HepG2 (cell line): ENCODE measurements at regions not wholly inside any gene's neighbourhood (a gene's known extent, or its start where the extent isn't known, plus 50 kb on each side); places are given as distances from the start of the nearest gene placed in this dataset.

Experiments
- ATAC-seq: fragments of 200-7000 bp; cut with Tn5 transposase; 3 replicates; pipeline ENCODE4 v1.9.1; 2020; ENCODE audit warnings: mild to moderate bottlenecking, moderate library complexity
- BruUV-seq: library from RNA; stranded (reverse); fragments of 400-500 nt; replicated peaks from 2 replicates; lab custom pipeline; 2021; lab: Mats Ljungman, UMichigan
- CTCF ChIA-PET: fragments of 300-600 bp; formaldehyde crosslinking; extraction: SDS; loops from one replicate; lab custom pipeline; 2021; ENCODE audit warnings: low total read pairs, inconsistent platforms, low intra/inter-chr PET ratio; lab: Yijun Ruan, JAX
- POLR2A ChIA-PET: fragments of 350-600 bp; sonication (Branson Sonifier 250); formaldehyde crosslinking; loops from one replicate; lab custom pipeline; 2020; ENCODE audit warnings: antibody characterized with exemption, inconsistent platforms; lab: Yijun Ruan, JAX
- DNase-seq: peaks from one replicate; pipeline ENCODE4 v3.0.0-alpha.2; 2015; ENCODE audit warnings: low spot score
- FAIRE-seq: peaks from 3 replicates; lab custom pipeline; 2011; peaks lifted over from hg19 to GRCh38; lab: Jason Lieb, UNC
- H2AFZ ChIP-seq: one replicate; pipeline ENCODE4 v1.6.1; 2011; ENCODE audit warnings: low read length, inconsistent platforms
- H3K27ac ChIP-seq: fragments of 300-600 bp; 3 replicates; pipeline ENCODE4 v1.8.0; 2011; ENCODE audit warnings: mixed run types, mild to moderate bottlenecking, mixed read lengths, low read length, inconsistent platforms; ENCODE audit not compliant: insufficient read depth; ENCODE audit errors: extremely low read length
- H3K27me3 ChIP-seq, 2 experiments: fragments of 200-600 bp in 1 of 2; 2 replicates in 1 of 2; 3 replicates in 1 of 2; pipeline versions ENCODE4 v1.6.0 to v1.8.0; 2011; ENCODE audit warnings: low read length in 2 of 2, mild to moderate bottlenecking in 2 of 2, moderate library complexity in 2 of 2, inconsistent platforms in 1 of 2; ENCODE audit not compliant: insufficient read depth in 2 of 2, control insufficient read depth in 1 of 2
- H3K36me3 ChIP-seq, 2 experiments: fragments of 200-600 bp in 1 of 2; replicated peaks in 1 of 2; 2 replicates in 1 of 2; 3 replicates in 1 of 2; pipeline versions ENCODE4 v1.5.1 to v1.8.0; 2011; ENCODE audit warnings: low read length in 2 of 2, inconsistent platforms in 1 of 2; ENCODE audit not compliant: insufficient read depth in 2 of 2, control insufficient read depth in 1 of 2
- H3K4me1 ChIP-seq: 2 replicates; pipeline ENCODE4 v1.5.1; 2012; ENCODE audit warnings: low read length, inconsistent platforms; ENCODE audit not compliant: insufficient read depth
- H3K4me2 ChIP-seq: 2 replicates; pipeline ENCODE4 v1.6.0; 2011; ENCODE audit warnings: low read depth, low read length, inconsistent platforms
- H3K4me3 ChIP-seq, 3 experiments: fragments of 200-600 bp in 1 of 3; sonication (generic), shearing (Covaris generic) in 1 of 3; replicated peaks in 1 of 3; 2 replicates each; pipeline ENCODE4 v1.5.1; 2011 to 2016; ENCODE audit warnings: low read length in 3 of 3, inconsistent platforms in 2 of 3, low read depth in 2 of 3, mild to moderate bottlenecking in 2 of 3, control low read depth in 1 of 3, mixed read lengths in 1 of 3; ENCODE audit not compliant: insufficient read depth in 1 of 3
- H3K79me2 ChIP-seq: one replicate; pipeline ENCODE4 v1.6.1; 2011; ENCODE audit warnings: low read length, inconsistent platforms; ENCODE audit not compliant: insufficient read depth
- H3K9ac ChIP-seq: 2 replicates; pipeline ENCODE4 v1.6.0; 2011; ENCODE audit warnings: mild to moderate bottlenecking, low read depth, low read length, inconsistent platforms; ENCODE audit not compliant: insufficient read depth
- H3K9me3 ChIP-seq: 2 replicates; pipeline ENCODE4 v1.5.1; 2012; ENCODE audit warnings: mild to moderate bottlenecking, low read length
- H4K20me1 ChIP-seq: 2 replicates; pipeline ENCODE4 v1.6.0; 2011; ENCODE audit warnings: inconsistent platforms, mild to moderate bottlenecking, low read length, moderate library complexity; ENCODE audit not compliant: insufficient read depth
- CEBPB ChIP-seq: IDR thresholded peaks from 2 replicates; pipeline ENCODE4 v1.6.1; 2011; ENCODE audit warnings: low read depth, low read length, improper control_type of control experiment, borderline replicate concordance
- CREM ChIP-seq, 2 experiments: sonication (generic) in 1 of 2; formaldehyde crosslinking in 1 of 2; IDR thresholded peaks; 2 replicates each; pipeline versions ENCODE4 v1.4.0 to v1.6.1; 2016 to 2020; ENCODE audit warnings: antibody characterized with exemption in 1 of 2, mild to moderate bottlenecking in 1 of 2, missing genetic modification reagents in 1 of 2
- ELF4 ChIP-seq: sonication (generic); formaldehyde crosslinking; IDR thresholded peaks from 2 replicates; pipeline ENCODE4 v1.5.0; 2020; ENCODE audit warnings: missing genetic modification reagents, mild to moderate bottlenecking, moderate library complexity, borderline replicate concordance
- IKZF5 ChIP-seq: IDR thresholded peaks from 2 replicates; pipeline ENCODE4 v1.6.1; 2018; ENCODE audit warnings: missing genetic modification reagents, mild to moderate bottlenecking, missing compliant biosample characterization
- NFIB ChIP-seq: sonication (generic); formaldehyde crosslinking; IDR thresholded peaks from 2 replicates; pipeline ENCODE4 v1.9.0; 2021; ENCODE audit warnings: missing genetic modification reagents, mild to moderate bottlenecking, borderline replicate concordance
- NFYC ChIP-seq: IDR thresholded peaks from 2 replicates; pipeline ENCODE4 v1.6.1; 2016; ENCODE audit warnings: missing genetic modification reagents, missing compliant biosample characterization
- RFXAP ChIP-seq: sonication (generic); formaldehyde crosslinking; IDR thresholded peaks from 2 replicates; pipeline ENCODE4 v1.4.0; 2020; ENCODE audit warnings: missing genetic modification reagents, borderline replicate concordance
- RORA ChIP-seq: sonication (generic); formaldehyde crosslinking; IDR thresholded peaks from 2 replicates; pipeline ENCODE4 v1.5.0; 2020; ENCODE audit warnings: mild to moderate bottlenecking, missing genetic modification reagents, moderate library complexity
- TAF15 ChIP-seq: fragments of 200-400 bp; formaldehyde crosslinking; IDR thresholded peaks from one replicate; pipeline ENCODE4 v1.6.1; 2018; ENCODE audit warnings: mild to moderate bottlenecking, low read depth, low read length; ENCODE audit not compliant: poor library complexity, severe bottlenecking
- TBX2 ChIP-seq: sonication (generic); formaldehyde crosslinking; IDR thresholded peaks from 2 replicates; pipeline ENCODE4 v1.5.0; 2020; ENCODE audit warnings: missing genetic modification reagents, mild to moderate bottlenecking, borderline replicate concordance
- TEAD3 ChIP-seq: optimal IDR thresholded peaks from 2 replicates; pipeline ENCODE3; 2016; ENCODE audit warnings: borderline replicate concordance
- ZC3H4 ChIP-seq: sonication (generic); formaldehyde crosslinking; IDR thresholded peaks from 2 replicates; pipeline ENCODE4 v1.4.0; 2020; ENCODE audit warnings: missing genetic modification reagents, borderline replicate concordance
- ZFP37 ChIP-seq: sonication (generic); formaldehyde crosslinking; IDR thresholded peaks from 2 replicates; pipeline ENCODE4 v1.4.0; 2020; ENCODE audit warnings: missing genetic modification reagents, borderline replicate concordance
- ZNF282 ChIP-seq: fragments of 450-650 bp; IDR thresholded peaks from 2 replicates; pipeline ENCODE4 v1.6.1; 2018; ENCODE audit not compliant: partially characterized antibody
- ZNF33A ChIP-seq: sonication (generic); formaldehyde crosslinking; IDR thresholded peaks from 2 replicates; pipeline ENCODE4 v1.5.1; 2020; ENCODE audit warnings: missing genetic modification reagents, mild to moderate bottlenecking, moderate library complexity, borderline replicate concordance
- ZNF430 ChIP-seq: sonication (generic); formaldehyde crosslinking; IDR thresholded peaks from 2 replicates; pipeline ENCODE4 v1.9.0; 2021; ENCODE audit warnings: mild to moderate bottlenecking, missing genetic modification reagents
- ZNF432 ChIP-seq: sonication (generic); formaldehyde crosslinking; IDR thresholded peaks from 2 replicates; pipeline ENCODE4 v1.5.0; 2020; ENCODE audit warnings: missing genetic modification reagents, mild to moderate bottlenecking, borderline replicate concordance
- ZNF558 ChIP-seq: sonication (generic); formaldehyde crosslinking; IDR thresholded peaks from 2 replicates; pipeline ENCODE4 v1.9.0; 2022; ENCODE audit warnings: mild to moderate bottlenecking, missing genetic modification reagents, borderline replicate concordance
- ZNF703 ChIP-seq: sonication (generic); formaldehyde crosslinking; IDR thresholded peaks from 2 replicates; pipeline ENCODE4 v1.5.1; 2020; ENCODE audit warnings: missing genetic modification reagents, mild to moderate bottlenecking, moderate library complexity, borderline replicate concordance
- ZNF780A ChIP-seq: sonication (generic); formaldehyde crosslinking; IDR thresholded peaks from 2 replicates; pipeline ENCODE4 v1.8.0; 2022; ENCODE audit warnings: mild to moderate bottlenecking, missing genetic modification reagents, moderate library complexity
- WGBS: methylation state at CpG from one replicate; pipeline ENCODE4 v1.1.6; 2017; ENCODE audit warnings: low lambda C conversion rate; 5-methylcytosine and 5-hydroxymethylcytosine counted together
- in situ Hi-C: cut with HindIII; loops from 2 replicates; pipeline ENCODE4 v1.10.0; 2017; ENCODE audit warnings: low pct_unique_long_range_greater_than_20kb; ENCODE audit not compliant: extremely low pct_ligation_motif_present
- intact Hi-C: fragments of 100-400 bp; cut with micrococcal nuclease; formaldehyde crosslinking; loops from one replicate; pipeline ENCODE4 v1.10.0; 2022; ENCODE audit not compliant: unreplicated experiment
- TF ChIP-seq, protein P1 (sequence below): sonication (generic); formaldehyde crosslinking; IDR thresholded peaks from 2 replicates; pipeline ENCODE4 v1.5.1; 2020; ENCODE audit warnings: missing genetic modification reagents, mild to moderate bottlenecking, borderline replicate concordance
- TF ChIP-seq, protein P2 (sequence below): sonication (generic); formaldehyde crosslinking; conservative IDR thresholded peaks from 2 replicates; pipeline ENCODE4 v1.4.0; 2020; ENCODE audit warnings: missing genetic modification reagents

GRCh38 chr14:36070031-36070719 lies 106.3 kb downstream of the PTCSC3 start:
- BruUV-seq = no TSS peak
- POLR2A ChIA-PET = interaction anchor here (1.0 to 1.1 kb wide), 2 partner anchors 244 to 304 kb away, joined by 3 read pairs; partner anchors contain the start of gene BRMS1L
- Histone ChIP-seq H4K20me1 (no peaks in the 10 kb centered on the region), H3K4me3 (no peak overlapping the region), H3K4me1 (no peaks in the 10 kb centered on the region), H3K27ac (no peak overlapping the region), H3K27me3 (peaks cover 0 to 2% of the 10 kb centered on the region in 2 experiments; a peak in 2 of 5 replicates), H3K36me3 (no peaks in the 10 kb centered on the region), H2AFZ (no peak overlapping the region), H3K4me2 (no peak overlapping the region), H3K9ac (no peak overlapping the region), H3K79me2 (no peaks in the 10 kb centered on the region), H3K9me3 (no peaks in the 10 kb centered on the region)
- DNase-seq (peak; percentile 84), FAIRE-seq (peak; percentile 76), ATAC-seq (peak; percentile 97)
- 22% methylated on average over 8 of the region's 8 CpGs for WGBS
- CTCF ChIA-PET = interaction anchor here (0.6 to 5.3 kb wide), 10 partner anchors 35 to 535 kb away, joined by 3 to 124 read pairs (median 4); no protein-coding TSS in a partner anchor
- intact Hi-C loops (loop anchor here (1.0 to 5.0 kb wide), 8 partner anchors 21 to 535 kb away; partner anchors contain the start of gene MBIP), in situ Hi-C loops (loop anchor here (5.0 to 10.0 kb wide), 2 partner anchors 302 to 455 kb away; partner anchors contain the start of gene NKX2-1)
- TF ChIP-seq ZNF430 (CRISPR knock-in tag) = 0 out of 2 replicates have a peak, but pooled peaks have one; percentile 25
- peak; percentile 21; the same call in 1 of the 2 replicates for TF ChIP-seq NFYC (CRISPR knock-in tag)
- no peak for TF ChIP-seq ZFP37
- TF ChIP-seq RFXAP = no peak
- TF ChIP-seq CREM (IDR thresholded peaks at IDR 0.05) = no peak
- no peak for TF ChIP-seq CREM (CRISPR knock-in tag; IDR thresholded peaks at IDR 0.05)
- TF ChIP-seq, protein P1, sequence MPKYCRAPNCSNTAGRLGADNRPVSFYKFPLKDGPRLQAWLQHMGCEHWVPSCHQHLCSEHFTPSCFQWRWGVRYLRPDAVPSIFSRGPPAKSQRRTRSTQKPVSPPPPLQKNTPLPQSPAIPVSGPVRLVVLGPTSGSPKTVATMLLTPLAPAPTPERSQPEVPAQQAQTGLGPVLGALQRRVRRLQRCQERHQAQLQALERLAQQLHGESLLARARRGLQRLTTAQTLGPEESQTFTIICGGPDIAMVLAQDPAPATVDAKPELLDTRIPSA (CRISPR knock-in tag) = no peak
- TF ChIP-seq ELF4 (CRISPR knock-in tag) = no peak
- no peak for TF ChIP-seq ZNF703 (CRISPR knock-in tag)
- TF ChIP-seq CEBPB = no peak
- no peak for TF ChIP-seq NFIB (CRISPR knock-in tag)
- no peak for TF ChIP-seq ZNF432
- TF ChIP-seq ZNF282 = no peak
- TF ChIP-seq, protein P2, sequence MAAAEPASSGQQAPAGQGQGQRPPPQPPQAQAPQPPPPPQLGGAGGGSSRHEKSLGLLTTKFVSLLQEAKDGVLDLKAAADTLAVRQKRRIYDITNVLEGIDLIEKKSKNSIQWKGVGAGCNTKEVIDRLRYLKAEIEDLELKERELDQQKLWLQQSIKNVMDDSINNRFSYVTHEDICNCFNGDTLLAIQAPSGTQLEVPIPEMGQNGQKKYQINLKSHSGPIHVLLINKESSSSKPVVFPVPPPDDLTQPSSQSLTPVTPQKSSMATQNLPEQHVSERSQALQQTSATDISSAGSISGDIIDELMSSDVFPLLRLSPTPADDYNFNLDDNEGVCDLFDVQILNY (CRISPR knock-in tag) = no peak
- TF ChIP-seq RORA = no peak
- no peak for TF ChIP-seq ZNF558
- TF ChIP-seq TEAD3 = peak; percentile 61
- no peak for TF ChIP-seq ZNF33A (CRISPR knock-in tag)
- TF ChIP-seq TAF15 = no peak
- TF ChIP-seq ZNF780A (CRISPR knock-in tag) = 0 out of 2 replicates have a peak, but pooled peaks have one; percentile 12
- TF ChIP-seq TBX2 (CRISPR knock-in tag) = no peak
- TF ChIP-seq ZC3H4 (CRISPR knock-in tag) = no peak
- peak; percentile 83; the same call in 1 of the 2 replicates for TF ChIP-seq IKZF5 (CRISPR knock-in tag)
